Loucy (cell line): ENCODE measurements at regions not wholly inside any gene's neighbourhood (a gene's known extent, or its start where the extent isn't known, plus 50 kb on each side); places are given as distances from the start of the nearest gene placed in this dataset.

Experiments
- H2AFZ ChIP-seq: fragments of 200-600 bp; sonication (generic); 2 replicates; pipeline ENCODE4 v1.6.0; 2016; ENCODE audit warnings: antibody characterized with exemption, mild to moderate bottlenecking, low read length, moderate library complexity
- H3F3A ChIP-seq: fragments of 200-600 bp; 2 replicates; pipeline ENCODE4 v1.6.0; 2016; ENCODE audit warnings: antibody characterized with exemption, low read depth, mild to moderate bottlenecking
- H3K27me3 ChIP-seq: fragments of 200-600 bp; sonication (generic); 2 replicates; pipeline ENCODE4 v1.6.1; 2014; ENCODE audit warnings: low read length, mild to moderate bottlenecking; ENCODE audit not compliant: insufficient read depth, poor library complexity, severe bottlenecking
- H3K36me3 ChIP-seq: fragments of 200-600 bp; sonication (generic); 2 replicates; pipeline ENCODE4 v1.6.1; 2016; ENCODE audit warnings: low read length; ENCODE audit not compliant: insufficient read depth
- H3K4me1 ChIP-seq: fragments of 200-600 bp; sonication (generic); 2 replicates; pipeline ENCODE4 v1.5.1; 2014; ENCODE audit warnings: low read length, mild to moderate bottlenecking; ENCODE audit not compliant: insufficient read depth, poor library complexity, severe bottlenecking
- H3K4me2 ChIP-seq: fragments of 200-600 bp; sonication (generic); 2 replicates; pipeline ENCODE4 v1.6.0; 2014; ENCODE audit warnings: antibody characterized with exemption, low read length, low read depth, mild to moderate bottlenecking; ENCODE audit not compliant: poor library complexity, severe bottlenecking
- H3K4me3 ChIP-seq: fragments of 200-600 bp; sonication (generic); 2 replicates; pipeline ENCODE4 v1.5.1; 2014; ENCODE audit warnings: low read length, mild to moderate bottlenecking, mixed read lengths; ENCODE audit not compliant: poor library complexity, severe bottlenecking
- H3K79me2 ChIP-seq: fragments of 200-600 bp; sonication (generic); 2 replicates; pipeline ENCODE4 v1.6.1; 2014; ENCODE audit warnings: low read length; ENCODE audit not compliant: insufficient read depth
- H3K9ac ChIP-seq: fragments of 200-600 bp; sonication (generic); 2 replicates; pipeline ENCODE4 v1.6.0; 2014; ENCODE audit warnings: mild to moderate bottlenecking, low read depth, low read length, moderate library complexity; ENCODE audit not compliant: poor library complexity, severe bottlenecking
- H3K9me2 ChIP-seq: fragments of 200-600 bp; sonication (generic); replicated peaks from 2 replicates; pipeline ENCODE4 v1.6.1; 2016; ENCODE audit warnings: low read depth, low read length, mixed read lengths
- H3K9me3 ChIP-seq: fragments of 200-600 bp; sonication (generic); 2 replicates; pipeline ENCODE4 v1.6.1; 2014; ENCODE audit warnings: mild to moderate bottlenecking, antibody characterized with exemption, low read length, low read depth; ENCODE audit not compliant: insufficient read depth
- H4K20me1 ChIP-seq: fragments of 200-600 bp; sonication (generic); 2 replicates; pipeline ENCODE4 v1.6.0; 2014; ENCODE audit warnings: antibody characterized with exemption, low read length, mild to moderate bottlenecking; ENCODE audit not compliant: insufficient read depth, poor library complexity, severe bottlenecking
- CTCF ChIP-seq: fragments of 200-600 bp; sonication (generic); conservative IDR thresholded peaks from 2 replicates; pipeline ENCODE4 v1.5.1; 2014; ENCODE audit warnings: mild to moderate bottlenecking, antibody characterized with exemption, low read length
- EZH2phosphoT487 ChIP-seq: fragments of 200-600 bp; IDR thresholded peaks from 2 replicates; pipeline ENCODE4 v1.6.1; 2018; ENCODE audit warnings: antibody characterized with exemption, mild to moderate bottlenecking, moderate library complexity, borderline replicate concordance

GRCh38 chr4:12844141-12844540 is 640.0 kb downstream of the RAB28 start:
- Histone ChIP-seq H3K4me2 (no peak overlapping the region), H4K20me1 (no peaks in the 10 kb centered on the region), H3K9me3 (no peaks in the 10 kb centered on the region), H3K4me1 (no peaks in the 10 kb centered on the region), H3K36me3 (no peaks in the 10 kb centered on the region), H3K27me3 (no peaks in the 10 kb centered on the region), H2AFZ (no peak overlapping the region), H3F3A (no peaks in the 10 kb centered on the region), H3K9me2 (no peaks in the 10 kb centered on the region), H3K9ac (no peak overlapping the region), H3K79me2 (no peaks in the 10 kb centered on the region), H3K4me3 (no peak overlapping the region)
- TF ChIP-seq EZH2phosphoT487 (no peak), CTCF (no peak)

GRCh38 chr4:12827966-12828365 is 656.2 kb downstream of the RAB28 start:
- Histone ChIP-seq H3F3A (no peaks in the 10 kb centered on the region), H2AFZ (no peak overlapping the region)
- TF ChIP-seq CTCF (no peak), EZH2phosphoT487 (no peak)

GRCh38 chr4:12791536-12791935 is 692.6 kb downstream of the RAB28 start:
- H3K4me1 ChIP-seq: no peaks in the 10 kb centered on the region
- no peaks in the 10 kb centered on the region for H3K9me2 ChIP-seq
- no peak overlapping the region for H3K4me3 ChIP-seq
- TF ChIP-seq CTCF: no peak
- no peak for TF ChIP-seq EZH2phosphoT487
- H3F3A ChIP-seq: no peaks in the 10 kb centered on the region
- H3K36me3 ChIP-seq: no peaks in the 10 kb centered on the region
- H3K79me2 ChIP-seq: no peaks in the 10 kb centered on the region
- H3K27me3 ChIP-seq: no peaks in the 10 kb centered on the region
- no peaks in the 10 kb centered on the region for H4K20me1 ChIP-seq
- no peak overlapping the region for H3K9ac ChIP-seq
- no peak overlapping the region for H2AFZ ChIP-seq
- no peaks in the 10 kb centered on the region for H3K9me3 ChIP-seq
- H3K4me2 ChIP-seq: no peak overlapping the region

More at GRCh38 chr4:12827966-12828365, 656.2 kb downstream of the RAB28 start:
- H3K9ac ChIP-seq: no peak overlapping the region
- H3K79me2 ChIP-seq: no peaks in the 10 kb centered on the region
- H3K4me2 ChIP-seq: no peak overlapping the region
- no peak overlapping the region for H3K4me3 ChIP-seq
- no peaks in the 10 kb centered on the region for H3K4me1 ChIP-seq
- no peaks in the 10 kb centered on the region for H4K20me1 ChIP-seq
- no peaks in the 10 kb centered on the region for H3K36me3 ChIP-seq
- no peaks in the 10 kb centered on the region for H3K27me3 ChIP-seq
- no peaks in the 10 kb centered on the region for H3K9me3 ChIP-seq
- no peaks in the 10 kb centered on the region for H3K9me2 ChIP-seq
